ENCODE measurements at regions not wholly inside any gene's neighbourhood (a gene's known extent, or its start where the extent isn't known, plus 50 kb on each side); places are given as distances from the start of the nearest gene placed in this dataset.

DNA sequence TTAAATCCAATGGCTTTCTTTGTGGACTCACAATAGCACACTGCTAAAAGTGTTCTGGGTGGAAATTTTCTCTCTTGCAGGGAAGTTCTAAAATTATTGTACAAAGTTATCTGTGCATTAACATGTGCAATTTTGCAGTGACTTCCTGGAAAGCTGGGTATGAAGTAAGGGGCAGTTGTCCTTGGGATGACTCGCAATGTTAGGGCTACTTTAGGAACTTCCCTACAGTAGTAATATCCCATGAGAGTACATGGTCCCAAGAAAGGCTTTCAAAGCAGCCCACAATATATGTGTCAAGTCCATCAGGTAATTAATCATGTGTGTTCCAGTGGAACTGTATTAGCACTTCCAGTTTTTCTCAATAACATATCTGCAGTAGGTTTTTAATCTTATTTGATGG, 201.0 kb upstream of the UBE2E2 start (continued):
- TF ChIP-seq, protein P1, sequence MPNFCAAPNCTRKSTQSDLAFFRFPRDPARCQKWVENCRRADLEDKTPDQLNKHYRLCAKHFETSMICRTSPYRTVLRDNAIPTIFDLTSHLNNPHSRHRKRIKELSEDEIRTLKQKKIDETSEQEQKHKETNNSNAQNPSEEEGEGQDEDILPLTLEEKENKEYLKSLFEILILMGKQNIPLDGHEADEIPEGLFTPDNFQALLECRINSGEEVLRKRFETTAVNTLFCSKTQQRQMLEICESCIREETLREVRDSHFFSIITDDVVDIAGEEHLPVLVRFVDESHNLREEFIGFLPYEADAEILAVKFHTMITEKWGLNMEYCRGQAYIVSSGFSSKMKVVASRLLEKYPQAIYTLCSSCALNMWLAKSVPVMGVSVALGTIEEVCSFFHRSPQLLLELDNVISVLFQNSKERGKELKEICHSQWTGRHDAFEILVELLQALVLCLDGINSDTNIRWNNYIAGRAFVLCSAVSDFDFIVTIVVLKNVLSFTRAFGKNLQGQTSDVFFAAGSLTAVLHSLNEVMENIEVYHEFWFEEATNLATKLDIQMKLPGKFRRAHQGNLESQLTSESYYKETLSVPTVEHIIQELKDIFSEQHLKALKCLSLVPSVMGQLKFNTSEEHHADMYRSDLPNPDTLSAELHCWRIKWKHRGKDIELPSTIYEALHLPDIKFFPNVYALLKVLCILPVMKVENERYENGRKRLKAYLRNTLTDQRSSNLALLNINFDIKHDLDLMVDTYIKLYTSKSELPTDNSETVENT (CRISPR knock-in tag; IDR thresholded peaks at IDR 0.05) = no peak

DNA sequence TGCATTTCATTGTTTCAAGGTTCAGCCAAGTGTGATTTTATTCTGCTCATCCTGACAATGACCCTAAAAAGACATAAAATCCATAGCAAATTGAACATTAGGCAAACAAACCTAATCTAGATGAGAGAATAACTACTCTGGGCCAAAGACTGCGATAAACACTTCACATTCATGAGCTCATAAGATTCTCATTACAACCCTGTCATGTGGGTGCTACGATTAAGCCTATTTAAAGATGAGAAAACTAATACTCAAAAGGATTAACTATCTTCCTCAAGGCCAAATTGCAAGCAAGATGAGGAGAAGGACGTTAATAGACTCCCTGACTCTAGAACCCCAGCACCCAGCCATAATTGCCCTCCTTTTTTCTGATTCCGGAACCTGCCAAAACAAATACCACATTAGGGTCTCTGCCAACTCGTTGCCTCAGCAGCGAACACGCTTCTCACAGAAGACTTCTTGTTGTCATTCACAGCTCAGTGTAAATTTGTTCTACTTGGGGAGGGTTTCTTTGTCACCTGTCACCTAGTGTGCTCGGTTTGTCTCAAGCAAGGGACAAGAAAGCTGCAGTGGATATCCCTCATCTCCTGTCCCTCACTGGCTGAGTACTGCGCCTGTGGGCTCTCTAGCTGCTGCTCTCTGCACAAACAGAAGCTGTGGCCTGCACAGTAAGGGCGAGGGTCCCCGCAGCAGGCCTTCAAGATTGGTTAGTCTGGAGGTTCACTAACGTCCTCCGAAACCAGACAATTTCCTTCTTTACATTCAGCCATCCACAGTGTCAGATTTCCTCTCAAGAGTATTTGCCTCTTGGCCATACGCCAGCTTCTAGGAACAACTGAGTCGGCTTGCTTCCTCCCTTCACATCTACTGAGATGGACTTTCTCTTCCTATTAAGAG, 200.0 kb upstream of the UBE2E2 start:
- FAIRE-seq (no peak), DNase-seq (ENCODE audit: extremely low read depth in 1 of 4, low spot score in 3 of 4) (no peak), ATAC-seq (no peak)
- Histone ChIP-seq H3K4me1 (replicated peaks in 1 of 2; ENCODE audit: control insufficient read depth in 2 of 2, insufficient read depth in 2 of 2, low read length in 2 of 2) (no peaks in the 10 kb centered on the region), H4K20me1 (replicated peaks; ENCODE audit: control insufficient read depth, insufficient read depth, low read length) (no peaks in the 10 kb centered on the region), H3K79me2 (ENCODE audit: control insufficient read depth, insufficient read depth, low read length) (no peaks in the 10 kb centered on the region), H2AFZ (ENCODE audit: low read depth, low read length) (no peak overlapping the region), H3K27me3 (ENCODE audit: control insufficient read depth in 2 of 2, insufficient read depth in 2 of 2, low read length in 2 of 2) (no peaks in the 10 kb centered on the region), H3K27ac (ENCODE audit: extremely low read depth, low read depth, low read length) (no peak overlapping the region), H3K36me3 (ENCODE audit: control insufficient read depth, insufficient read depth, low read length) (no peaks in the 10 kb centered on the region), H3K9ac (ENCODE audit: insufficient read depth in 1 of 2, low read depth in 2 of 2, low read length in 2 of 2) (no peak overlapping the region), H3K9me3 (replicated peaks; ENCODE audit: control insufficient read depth, insufficient read depth, low read depth, low read length) (no peaks in the 10 kb centered on the region; the same call in 1 of the 2 replicates), H3K4me3 (no peak overlapping the region), H3K4me2 (ENCODE audit: insufficient read depth, low read length) (no peak overlapping the region), H3K9me1 (ENCODE audit: control insufficient read depth, insufficient read depth, low read length) (no peaks in the 10 kb centered on the region)
- TF ChIP-seq POLR2AphosphoS2 (IDR thresholded peaks at IDR 0.05; ENCODE audit: low read length) = no peak
- POLR2A ChIA-PET = no interaction called here
- 1% methylated on average over 15 of the region's 15 CpGs for WGBS (ENCODE audit: insufficient coverage, low coverage, missing lambda C conversion rate)
- no TSS peak for BruUV-seq (replicated peaks)
- intact Hi-C loops (cut with micrococcal nuclease) (no loop called here), in situ Hi-C loops (cut with MboI) (no loop called here)
- CTCF ChIA-PET (ENCODE audit: low intra/inter-chr PET ratio) = no interaction called here
